ENCODE measurements at regions not wholly inside any gene's neighbourhood (a gene's known extent, or its start where the extent isn't known, plus 50 kb on each side); places are given as distances from the start of the nearest gene placed in this dataset.

DNA sequence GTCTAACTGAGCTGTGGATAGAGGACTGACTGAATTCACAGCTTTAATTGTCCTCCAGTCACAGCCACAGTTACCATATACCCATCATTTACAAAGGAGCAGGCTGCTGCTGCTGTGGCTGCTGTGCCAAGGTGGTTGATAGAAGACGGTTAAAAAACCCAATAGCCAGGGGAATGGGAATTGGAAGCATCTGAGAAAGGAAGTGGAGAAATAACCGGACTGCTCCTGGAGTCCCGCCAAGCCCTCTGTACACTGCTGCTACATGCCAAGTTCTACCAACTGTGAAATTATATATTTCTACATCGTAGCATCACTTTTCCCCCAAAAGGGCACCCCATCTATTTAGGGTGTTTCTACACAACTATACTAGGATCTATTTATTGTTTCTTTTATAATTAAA lies 279.7 kb upstream of the ARX start:
- H3K4me1 ChIP-seq (ENCODE audit: insufficient read depth, low read length), result no peaks in the 10 kb centered on the region
- ATAC-seq (ENCODE audit: poor library complexity) (no peak), DNase-seq (no peak)
- ChIA-PET CTCF (no interaction called here), POLR2A (no interaction called here)
- Mint-ChIP-seq H3K4me1 (ENCODE audit: low read depth) (no peaks in the 10 kb centered on the region), H3K27me3 (no peaks in the 10 kb centered on the region), H3K9me3 (no peaks in the 10 kb centered on the region), H3K36me3 (ENCODE audit: low read depth) (no peaks in the 10 kb centered on the region), H3K4me3 (no peak overlapping the region), H3K27ac (no peak overlapping the region)
- H3K4me3 ChIP-seq (ENCODE audit: low read length), result no peak overlapping the region
- intact Hi-C loops (cut with DNase I, micrococcal nuclease), result no loop called here
- H3K36me3 ChIP-seq (ENCODE audit: insufficient read depth, low read length), result no peaks in the 10 kb centered on the region
- no peaks in the 10 kb centered on the region for H3K9me3 ChIP-seq (ENCODE audit: control insufficient read depth in 1 of 2, insufficient read depth in 1 of 2, low read length in 2 of 2)
- no peaks in the 10 kb centered on the region for H3K27me3 ChIP-seq (ENCODE audit: control insufficient read depth in 1 of 2, insufficient read depth in 2 of 2, low read length in 2 of 2)
- TF ChIP-seq, protein P1, sequence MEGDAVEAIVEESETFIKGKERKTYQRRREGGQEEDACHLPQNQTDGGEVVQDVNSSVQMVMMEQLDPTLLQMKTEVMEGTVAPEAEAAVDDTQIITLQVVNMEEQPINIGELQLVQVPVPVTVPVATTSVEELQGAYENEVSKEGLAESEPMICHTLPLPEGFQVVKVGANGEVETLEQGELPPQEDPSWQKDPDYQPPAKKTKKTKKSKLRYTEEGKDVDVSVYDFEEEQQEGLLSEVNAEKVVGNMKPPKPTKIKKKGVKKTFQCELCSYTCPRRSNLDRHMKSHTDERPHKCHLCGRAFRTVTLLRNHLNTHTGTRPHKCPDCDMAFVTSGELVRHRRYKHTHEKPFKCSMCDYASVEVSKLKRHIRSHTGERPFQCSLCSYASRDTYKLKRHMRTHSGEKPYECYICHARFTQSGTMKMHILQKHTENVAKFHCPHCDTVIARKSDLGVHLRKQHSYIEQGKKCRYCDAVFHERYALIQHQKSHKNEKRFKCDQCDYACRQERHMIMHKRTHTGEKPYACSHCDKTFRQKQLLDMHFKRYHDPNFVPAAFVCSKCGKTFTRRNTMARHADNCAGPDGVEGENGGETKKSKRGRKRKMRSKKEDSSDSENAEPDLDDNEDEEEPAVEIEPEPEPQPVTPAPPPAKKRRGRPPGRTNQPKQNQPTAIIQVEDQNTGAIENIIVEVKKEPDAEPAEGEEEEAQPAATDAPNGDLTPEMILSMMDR (IDR thresholded peaks at IDR 0.05), result no peak
- H3K27ac ChIP-seq (ENCODE audit: low read depth in 1 of 2, low read length in 2 of 2), result no peak overlapping the region

DNA sequence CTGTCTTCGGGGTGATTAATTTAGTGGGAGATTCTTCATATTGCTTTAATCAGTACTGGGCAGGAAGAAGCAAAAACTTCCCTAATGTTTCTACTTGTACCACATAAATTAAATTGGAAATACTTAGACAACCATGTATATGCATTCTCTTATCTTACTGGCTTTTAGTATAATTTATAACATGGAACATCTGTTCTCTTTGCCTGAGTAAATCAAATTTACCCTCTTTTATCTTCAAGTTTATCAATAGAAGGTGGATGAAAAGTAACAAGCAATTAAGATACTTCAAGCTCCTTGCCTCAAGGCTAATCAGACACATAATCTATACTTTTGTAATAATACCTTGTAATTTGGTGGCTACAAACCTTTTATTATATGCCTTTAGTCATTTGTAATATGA lies 274.4 kb upstream of the ARX start:
- ATAC-seq (ENCODE audit: poor library complexity), result no peak

DNA sequence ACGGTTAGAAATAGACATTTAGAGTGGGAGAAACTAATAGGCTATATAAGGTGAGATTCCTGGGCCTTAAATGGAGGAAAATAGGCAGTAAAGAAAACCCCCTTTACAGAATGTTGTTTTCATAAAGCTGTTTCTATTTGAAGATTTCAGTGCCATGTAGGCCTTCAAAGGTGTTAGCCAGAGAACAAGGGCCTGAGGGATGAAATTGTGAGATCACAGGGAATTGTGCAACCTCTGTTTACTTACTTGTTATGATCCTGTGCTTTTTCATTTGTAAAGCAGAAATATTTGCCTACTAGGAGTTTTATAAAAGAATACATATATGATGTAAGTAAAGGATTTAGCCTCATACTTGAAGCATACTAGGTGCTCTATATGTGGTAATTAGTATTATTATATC lies 272.9 kb upstream of the ARX start:
- Mint-ChIP-seq H3K27ac (no peak overlapping the region), H3K36me3 (ENCODE audit: low read depth) (no peaks in the 10 kb centered on the region), H3K9me3 (no peaks in the 10 kb centered on the region), H3K27me3 (no peaks in the 10 kb centered on the region), H3K4me1 (ENCODE audit: low read depth) (no peaks in the 10 kb centered on the region), H3K4me3 (no peak overlapping the region)
- Histone ChIP-seq H3K27ac (ENCODE audit: low read depth in 1 of 2, low read length in 2 of 2) (no peak overlapping the region), H3K4me3 (ENCODE audit: low read length) (no peak overlapping the region), H3K27me3 (ENCODE audit: control insufficient read depth in 1 of 2, insufficient read depth in 2 of 2, low read length in 2 of 2) (no peaks in the 10 kb centered on the region), H3K4me1 (ENCODE audit: insufficient read depth, low read length) (no peaks in the 10 kb centered on the region), H3K36me3 (ENCODE audit: insufficient read depth, low read length) (no peaks in the 10 kb centered on the region), H3K9me3 (ENCODE audit: control insufficient read depth in 1 of 2, insufficient read depth in 1 of 2, low read length in 2 of 2) (no peaks in the 10 kb centered on the region)
- no peak for ATAC-seq (ENCODE audit: poor library complexity)
- no peak for DNase-seq
- TF ChIP-seq, protein P1 (IDR thresholded peaks at IDR 0.05), result no peak
- intact Hi-C loops (cut with DNase I, micrococcal nuclease), result no loop called here
- CTCF ChIA-PET, result no interaction called here
- POLR2A ChIA-PET, result no interaction called here

More for the DNA sequence above, 274.4 kb upstream of the ARX start:
- H3K9me3 ChIP-seq (ENCODE audit: control insufficient read depth in 1 of 2, insufficient read depth in 1 of 2, low read length in 2 of 2), result no peaks in the 10 kb centered on the region
- Mint-ChIP-seq H3K4me1 (ENCODE audit: low read depth) (no peaks in the 10 kb centered on the region), H3K27ac (no peak overlapping the region), H3K4me3 (no peak overlapping the region), H3K9me3 (no peaks in the 10 kb centered on the region), H3K36me3 (ENCODE audit: low read depth) (no peaks in the 10 kb centered on the region), H3K27me3 (no peaks in the 10 kb centered on the region)
- ChIA-PET POLR2A (no interaction called here), CTCF (no interaction called here)
- no peak overlapping the region for H3K27ac ChIP-seq (ENCODE audit: low read depth in 1 of 2, low read length in 2 of 2)
- H3K4me3 ChIP-seq (ENCODE audit: low read length), result no peak overlapping the region
- TF ChIP-seq, protein P1 (IDR thresholded peaks at IDR 0.05), result no peak
- H3K4me1 ChIP-seq (ENCODE audit: insufficient read depth, low read length), result no peaks in the 10 kb centered on the region
- H3K36me3 ChIP-seq (ENCODE audit: insufficient read depth, low read length), result no peaks in the 10 kb centered on the region
- no peak for DNase-seq
- intact Hi-C loops (cut with DNase I, micrococcal nuclease), result no loop called here
- no peaks in the 10 kb centered on the region for H3K27me3 ChIP-seq (ENCODE audit: control insufficient read depth in 1 of 2, insufficient read depth in 2 of 2, low read length in 2 of 2)

All from CD4-positive, alpha-beta T cell (primary cell).